Spleen (tissue), 11 donors: ENCODE measurements at regions not wholly inside any gene's neighbourhood (a gene's known extent, or its start where the extent isn't known, plus 50 kb on each side); places are given as distances from the start of the nearest gene placed in this dataset.

Source experiments
- DNase-seq: peaks from one replicate; pipeline ENCODE4 v3.0.0-alpha.2; 2020
- H3K27ac ChIP-seq, 8 donors: fragments of 200-600 bp; sonication (generic) in 7 of 8; 1 replicate in 4 of 8; 2 replicates in 4 of 8; pipeline versions ENCODE4 v1.5.0 to v1.8.0; 2016 to 2021; ENCODE audit warnings: inconsistent platforms in 4 of 8, mild to moderate bottlenecking in 4 of 8, moderate library complexity in 1 of 8
- H3K27me3 ChIP-seq, 7 donors: fragments of 200-600 bp; sonication (generic) in 6 of 7; replicated peaks in 1 of 7; 1 replicate in 4 of 7; 2 replicates in 3 of 7; pipeline versions ENCODE4 v1.5.0 to v1.8.0; 2016 to 2021; ENCODE audit warnings: inconsistent platforms in 3 of 7, mild to moderate bottlenecking in 1 of 7
- H3K36me3 ChIP-seq, 6 donors: fragments of 200-600 bp; sonication (generic) in 5 of 6; 1 replicate in 4 of 6; 2 replicates in 2 of 6; pipeline versions ENCODE4 v1.5.0 to v1.8.0; 2016 to 2021; ENCODE audit warnings: inconsistent platforms in 2 of 6
- H3K4me1 ChIP-seq, 6 donors: fragments of 200-600 bp; sonication (generic) in 5 of 6; 1 replicate in 3 of 6; 2 replicates in 3 of 6; pipeline versions ENCODE4 v1.5.0 to v1.8.0; 2016 to 2021; ENCODE audit warnings: inconsistent platforms in 3 of 6
- H3K4me3 ChIP-seq, 8 donors: fragments of 200-600 bp; sonication (generic) in 7 of 8; 1 replicate in 4 of 8; 2 replicates in 4 of 8; pipeline versions ENCODE4 v1.5.0 to v1.8.0; 2016 to 2021; ENCODE audit warnings: inconsistent platforms in 4 of 8, mild to moderate bottlenecking in 4 of 8, moderate library complexity in 2 of 8
- H3K9me3 ChIP-seq, 8 donors: fragments of 200-600 bp; sonication (generic) in 7 of 8; 1 replicate in 4 of 8; 2 replicates in 4 of 8; pipeline versions ENCODE4 v1.5.0 to v1.8.0; 2016 to 2021; ENCODE audit warnings: inconsistent platforms in 4 of 8
- POLR2A ChIP-seq, 3 donors: fragments of 450-650 bp; IDR thresholded peaks; one replicate each; pipeline ENCODE4 v1.5.1; 2017; ENCODE audit warnings: antibody characterized with exemption in 3 of 3, mild to moderate bottlenecking in 1 of 3
- POLR2AphosphoS5 ChIP-seq, 3 donors: sonication (generic); formaldehyde crosslinking; IDR thresholded peaks; one replicate each; pipeline ENCODE4 v1.5.1; 2017; ENCODE audit warnings: antibody characterized with exemption in 3 of 3
- WGBS, 5 donors: extraction: QIAGEN DNeasy Blood & Tissue Kit in 3 of 5; methylation state at CpG; one replicate each; pipeline versions ENCODE4 v1.1.5 to v1.1.7; 2013 to 2018; 5-methylcytosine and 5-hydroxymethylcytosine counted together
- intact Hi-C: fragments of 100-400 bp; cut with DNase I; formaldehyde crosslinking; loops from one replicate; pipeline ENCODE4 v1.15.0; 2023; ENCODE audit warnings: low total_unique reads
- TF ChIP-seq, protein P1 (sequence below), 11 experiments: fragments of 200-600 bp in 7 of 11; fragments of 450-650 bp in 4 of 11; sonication (generic) in 4 of 11; IDR thresholded peaks in 8 of 11; conservative IDR thresholded peaks in 3 of 11; 1 replicate in 7 of 11; 2 replicates in 4 of 11; pipeline versions ENCODE4 v1.4.0 to v1.8.0; 2016 to 2021; ENCODE audit warnings: antibody characterized with exemption in 11 of 11, inconsistent platforms in 4 of 11, mild to moderate bottlenecking in 1 of 11
- donor health status: healthy with polysubstance abuse.
- donor health status: DM: no; HTN: no; CAD: no; lungs with moderate emphysema.
- donor health status: DM: no; HTN: no; CAD: no.
- donor health status: Bipolar disorder and iron deficiency.
- donor health status: healthy.
- donor health status: DM: no; HTN: no; CAD: no.
- donor health status: DM: yes; HTN: yes; CAD: no.

DNA sequence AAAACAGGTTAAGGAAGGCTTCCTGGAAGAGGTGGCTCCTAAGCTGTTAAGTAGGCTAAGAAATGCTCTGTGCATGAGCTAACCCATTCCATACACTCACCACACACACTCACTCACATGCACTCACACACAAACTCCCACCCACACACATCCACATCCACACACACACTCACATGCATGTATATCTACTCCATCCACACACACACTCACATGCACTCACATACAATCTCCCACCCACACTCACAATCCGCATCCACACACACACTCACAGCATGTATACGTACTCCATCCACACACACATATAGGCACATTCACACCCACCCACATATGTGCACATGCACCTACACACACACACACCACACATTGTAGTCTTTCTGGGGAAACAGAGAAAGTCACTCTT is 89.3 kb upstream of the HNF1B start:
- H3K4me3 ChIP-seq: no peak overlapping the region
- DNase-seq: no peak
- 88 to 97% (median 93%) methylated on average over 2 of the region's 2 CpGs for WGBS, 5 donors
- intact Hi-C loops: no loop called here
- peaks cover 0 to 7% (median 0%) of the 10 kb centered on the region in 7 donors for H3K27me3 ChIP-seq
- peaks cover 0 to 25% (median 13%) of the 10 kb centered on the region in 6 donors for H3K4me1 ChIP-seq
- no peak overlapping the region for H3K27ac ChIP-seq
- no peaks in the 10 kb centered on the region for H3K36me3 ChIP-seq
- TF ChIP-seq, protein P1, sequence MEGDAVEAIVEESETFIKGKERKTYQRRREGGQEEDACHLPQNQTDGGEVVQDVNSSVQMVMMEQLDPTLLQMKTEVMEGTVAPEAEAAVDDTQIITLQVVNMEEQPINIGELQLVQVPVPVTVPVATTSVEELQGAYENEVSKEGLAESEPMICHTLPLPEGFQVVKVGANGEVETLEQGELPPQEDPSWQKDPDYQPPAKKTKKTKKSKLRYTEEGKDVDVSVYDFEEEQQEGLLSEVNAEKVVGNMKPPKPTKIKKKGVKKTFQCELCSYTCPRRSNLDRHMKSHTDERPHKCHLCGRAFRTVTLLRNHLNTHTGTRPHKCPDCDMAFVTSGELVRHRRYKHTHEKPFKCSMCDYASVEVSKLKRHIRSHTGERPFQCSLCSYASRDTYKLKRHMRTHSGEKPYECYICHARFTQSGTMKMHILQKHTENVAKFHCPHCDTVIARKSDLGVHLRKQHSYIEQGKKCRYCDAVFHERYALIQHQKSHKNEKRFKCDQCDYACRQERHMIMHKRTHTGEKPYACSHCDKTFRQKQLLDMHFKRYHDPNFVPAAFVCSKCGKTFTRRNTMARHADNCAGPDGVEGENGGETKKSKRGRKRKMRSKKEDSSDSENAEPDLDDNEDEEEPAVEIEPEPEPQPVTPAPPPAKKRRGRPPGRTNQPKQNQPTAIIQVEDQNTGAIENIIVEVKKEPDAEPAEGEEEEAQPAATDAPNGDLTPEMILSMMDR (IDR thresholded peaks at IDR 0.05 in 8 of 11, conservative IDR thresholded peaks at IDR 0.05 in 3 of 11): no peak
- TF ChIP-seq POLR2AphosphoS5 (IDR thresholded peaks at IDR 0.05) (no peak), POLR2A (IDR thresholded peaks at IDR 0.05) (no peak)
- no peaks in the 10 kb centered on the region for H3K9me3 ChIP-seq

DNA sequence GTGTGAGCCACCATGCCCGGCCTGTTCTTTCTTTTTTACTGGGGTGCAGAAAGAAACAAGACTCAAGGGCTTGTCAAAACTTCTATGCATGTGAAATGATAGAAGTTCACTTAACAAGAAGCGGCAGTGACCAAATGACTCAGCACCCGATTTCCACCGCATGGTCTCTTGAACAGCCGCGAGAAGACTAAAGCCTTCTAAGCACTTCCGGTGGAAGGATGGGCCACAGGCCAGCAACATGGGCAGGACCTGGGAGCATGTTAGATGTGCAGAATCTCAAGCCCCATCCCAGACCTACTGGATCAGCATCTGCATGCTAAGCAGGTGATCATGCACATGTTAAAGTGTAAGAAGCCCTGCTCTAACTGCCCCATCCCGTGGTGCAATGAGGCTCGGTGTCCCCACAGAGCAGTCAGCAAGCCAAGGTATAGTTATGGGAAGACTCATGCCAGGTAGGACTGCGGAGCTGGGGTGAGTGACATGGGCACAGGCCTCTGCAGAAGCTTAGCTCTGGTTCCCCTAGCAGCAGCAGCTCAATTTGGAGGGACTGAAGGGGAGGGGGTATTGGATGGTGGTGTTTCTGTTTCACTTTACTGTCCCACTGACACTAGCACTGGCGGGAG is 88.5 kb upstream of the HNF1B start:
- H3K27me3 ChIP-seq: peaks cover 0 to 2% (median 0%) of the 10 kb centered on the region in 7 donors
- TF ChIP-seq, protein P1 (IDR thresholded peaks at IDR 0.05 in 8 of 11, conservative IDR thresholded peaks at IDR 0.05 in 3 of 11): no peak
- TF ChIP-seq POLR2A (IDR thresholded peaks at IDR 0.05) (no peak), POLR2AphosphoS5 (IDR thresholded peaks at IDR 0.05) (no peak)
- H3K4me3 ChIP-seq: no peak overlapping the region
- intact Hi-C loops: no loop called here
- H3K9me3 ChIP-seq: no peaks in the 10 kb centered on the region
- peaks cover 0 to 33% (median 22%) of the 10 kb centered on the region in 6 donors for H3K4me1 ChIP-seq
- H3K27ac ChIP-seq: no peak overlapping the region
- H3K36me3 ChIP-seq: no peaks in the 10 kb centered on the region
- DNase-seq: no peak
- 49 to 69% (median 53%) methylated on average over 9 to 11 of the region's 11 CpGs for WGBS, 5 donors

DNA sequence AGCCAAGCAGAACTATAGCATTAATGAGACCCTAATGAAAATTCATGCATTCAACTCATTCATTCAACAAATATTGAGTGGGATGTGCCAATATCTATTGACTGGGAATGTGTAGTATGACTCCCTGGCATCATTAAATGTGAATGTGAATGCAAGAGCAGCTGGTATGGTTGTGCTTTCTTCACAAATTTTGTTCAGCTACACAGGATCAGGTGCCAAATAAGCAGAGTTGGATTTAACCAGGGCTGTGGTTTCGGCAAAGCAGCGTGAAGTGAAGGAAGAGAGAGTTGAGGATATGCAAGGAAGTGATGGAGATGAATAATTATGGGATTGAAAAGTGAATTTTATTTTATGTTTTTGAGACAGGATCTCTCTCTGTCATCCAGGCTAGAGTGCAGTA is 87.1 kb upstream of the HNF1B start:
- no peak overlapping the region for H3K27ac ChIP-seq

DNA sequence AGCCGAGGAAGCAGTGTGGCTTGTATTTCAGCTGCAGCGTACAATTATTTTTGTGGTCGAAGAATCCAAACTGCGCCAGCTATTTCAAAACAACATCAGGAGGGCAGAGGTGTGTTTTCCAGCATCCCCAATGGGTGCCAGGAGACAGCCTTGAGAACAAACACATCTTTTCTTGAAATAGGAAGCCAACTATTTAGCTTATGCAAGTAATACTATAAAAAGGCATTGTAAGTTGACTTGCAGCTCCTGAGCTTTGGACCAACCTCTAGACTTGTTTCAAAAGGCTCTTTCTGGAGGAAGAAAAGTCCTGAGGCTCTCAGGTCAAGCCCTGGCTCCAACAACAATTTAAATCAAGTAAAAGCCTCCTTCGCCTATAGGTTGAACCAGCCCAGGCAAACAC is 86.6 kb upstream of the HNF1B start:
- 94 to 99% (median 97%) methylated on average over 5 of the region's 5 CpGs for WGBS, 5 donors
- H3K36me3 ChIP-seq: no peaks in the 10 kb centered on the region
- TF ChIP-seq, protein P1 (IDR thresholded peaks at IDR 0.05 in 8 of 11, conservative IDR thresholded peaks at IDR 0.05 in 3 of 11): no peak
- TF ChIP-seq POLR2AphosphoS5 (IDR thresholded peaks at IDR 0.05) (no peak), POLR2A (IDR thresholded peaks at IDR 0.05) (no peak)

More for the DNA sequence above, 87.1 kb upstream of the HNF1B start:
- intact Hi-C loops: no loop called here
- Histone ChIP-seq H3K4me3 (no peak overlapping the region), H3K27me3 (no peaks in the 10 kb centered on the region), H3K36me3 (no peaks in the 10 kb centered on the region), H3K4me1 (peaks cover 0 to 45% (median 24%) of the 10 kb centered on the region in 6 donors), H3K9me3 (no peaks in the 10 kb centered on the region)
- DNase-seq: no peak
- no peak for TF ChIP-seq POLR2A (IDR thresholded peaks at IDR 0.05)
- 95 to 96% (median 95%) methylated on average over 2 of the region's 2 CpGs for WGBS, 5 donors

More for the DNA sequence above, 86.6 kb upstream of the HNF1B start:
- H3K27me3 ChIP-seq: no peaks in the 10 kb centered on the region
- intact Hi-C loops: no loop called here
- DNase-seq: no peak
- no peak overlapping the region for H3K27ac ChIP-seq
- H3K4me3 ChIP-seq: no peak overlapping the region
- H3K4me1 ChIP-seq: peaks cover 0 to 50% (median 28%) of the 10 kb centered on the region in 6 donors
- no peaks in the 10 kb centered on the region for H3K9me3 ChIP-seq
